Adrenal gland (tissue), 5 donors: ENCODE measurements at regions not wholly inside any gene's neighbourhood (a gene's known extent, or its start where the extent isn't known, plus 50 kb on each side); places are given as distances from the start of the nearest gene placed in this dataset.

Experiments used
- POLR2A ChIP-seq, 2 donors: fragments of 450-650 bp; IDR thresholded peaks; one replicate each; pipeline ENCODE4 v1.6.1; 2017; ENCODE audit warnings: antibody characterized with exemption in 2 of 2, mild to moderate bottlenecking in 2 of 2, moderate library complexity in 1 of 2
- TF ChIP-seq, protein P1 (sequence below), 6 experiments: fragments of 450-650 bp in 4 of 6; fragments of 200-600 bp in 2 of 6; sonication (generic) in 1 of 6; IDR thresholded peaks; 1 replicate in 5 of 6; 2 replicates in 1 of 6; pipeline versions ENCODE4 v1.5.1 to v1.8.0; 2016 to 2021; ENCODE audit warnings: antibody characterized with exemption in 6 of 6, mild to moderate bottlenecking in 2 of 6, moderate library complexity in 1 of 6
- donor health status: DM: no; HTN: no; CAD: no.

DNA sequence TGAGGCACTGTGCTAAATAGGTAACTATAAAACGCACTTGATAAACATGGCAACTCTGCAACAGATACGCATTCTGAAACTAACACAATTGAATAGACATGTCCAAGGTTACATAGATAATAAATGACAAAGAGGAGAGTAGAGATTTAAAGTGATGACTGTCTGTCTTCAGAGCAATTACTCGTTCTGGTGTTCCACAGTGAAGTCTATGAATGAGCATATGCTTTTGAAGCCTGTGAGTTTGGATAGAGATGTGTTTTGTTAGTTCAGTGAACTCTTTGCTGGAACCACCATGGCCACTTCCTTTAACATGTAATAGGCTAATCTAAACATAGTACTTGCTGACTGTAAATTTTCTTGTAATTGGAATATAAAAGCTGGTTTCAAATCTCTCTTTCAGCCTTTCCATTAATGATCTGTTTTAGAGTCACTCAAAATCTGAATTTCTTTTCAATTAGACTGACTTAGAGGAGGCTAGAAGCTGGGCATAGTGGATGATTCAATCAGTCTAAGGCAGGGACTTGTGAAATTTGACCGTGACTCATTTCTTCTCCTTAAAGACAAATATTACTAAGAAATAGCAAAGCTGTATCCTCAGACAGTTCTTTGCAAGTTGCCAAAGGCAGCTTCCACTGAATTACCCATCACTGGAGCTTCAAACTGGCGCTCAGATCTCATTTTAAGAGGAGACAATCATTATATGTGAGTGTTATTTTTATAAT is 1130.1 kb upstream of the CELF4 start:
- TF ChIP-seq, protein P1, sequence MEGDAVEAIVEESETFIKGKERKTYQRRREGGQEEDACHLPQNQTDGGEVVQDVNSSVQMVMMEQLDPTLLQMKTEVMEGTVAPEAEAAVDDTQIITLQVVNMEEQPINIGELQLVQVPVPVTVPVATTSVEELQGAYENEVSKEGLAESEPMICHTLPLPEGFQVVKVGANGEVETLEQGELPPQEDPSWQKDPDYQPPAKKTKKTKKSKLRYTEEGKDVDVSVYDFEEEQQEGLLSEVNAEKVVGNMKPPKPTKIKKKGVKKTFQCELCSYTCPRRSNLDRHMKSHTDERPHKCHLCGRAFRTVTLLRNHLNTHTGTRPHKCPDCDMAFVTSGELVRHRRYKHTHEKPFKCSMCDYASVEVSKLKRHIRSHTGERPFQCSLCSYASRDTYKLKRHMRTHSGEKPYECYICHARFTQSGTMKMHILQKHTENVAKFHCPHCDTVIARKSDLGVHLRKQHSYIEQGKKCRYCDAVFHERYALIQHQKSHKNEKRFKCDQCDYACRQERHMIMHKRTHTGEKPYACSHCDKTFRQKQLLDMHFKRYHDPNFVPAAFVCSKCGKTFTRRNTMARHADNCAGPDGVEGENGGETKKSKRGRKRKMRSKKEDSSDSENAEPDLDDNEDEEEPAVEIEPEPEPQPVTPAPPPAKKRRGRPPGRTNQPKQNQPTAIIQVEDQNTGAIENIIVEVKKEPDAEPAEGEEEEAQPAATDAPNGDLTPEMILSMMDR (IDR thresholded peaks at IDR 0.05): no peak
- no peak for TF ChIP-seq POLR2A (IDR thresholded peaks at IDR 0.05)
